ENCODE measurements at regions not wholly inside any gene's neighbourhood (a gene's known extent, or its start where the extent isn't known, plus 50 kb on each side); places are given as distances from the start of the nearest gene placed in this dataset.

GRCh38 chr14:29463727-29464395 is 463.8 kb downstream of the PRKD1 start:
- TF ChIP-seq TEAD4 (IDR thresholded peaks at IDR 0.05) = no peak
- TF ChIP-seq, protein P1, sequence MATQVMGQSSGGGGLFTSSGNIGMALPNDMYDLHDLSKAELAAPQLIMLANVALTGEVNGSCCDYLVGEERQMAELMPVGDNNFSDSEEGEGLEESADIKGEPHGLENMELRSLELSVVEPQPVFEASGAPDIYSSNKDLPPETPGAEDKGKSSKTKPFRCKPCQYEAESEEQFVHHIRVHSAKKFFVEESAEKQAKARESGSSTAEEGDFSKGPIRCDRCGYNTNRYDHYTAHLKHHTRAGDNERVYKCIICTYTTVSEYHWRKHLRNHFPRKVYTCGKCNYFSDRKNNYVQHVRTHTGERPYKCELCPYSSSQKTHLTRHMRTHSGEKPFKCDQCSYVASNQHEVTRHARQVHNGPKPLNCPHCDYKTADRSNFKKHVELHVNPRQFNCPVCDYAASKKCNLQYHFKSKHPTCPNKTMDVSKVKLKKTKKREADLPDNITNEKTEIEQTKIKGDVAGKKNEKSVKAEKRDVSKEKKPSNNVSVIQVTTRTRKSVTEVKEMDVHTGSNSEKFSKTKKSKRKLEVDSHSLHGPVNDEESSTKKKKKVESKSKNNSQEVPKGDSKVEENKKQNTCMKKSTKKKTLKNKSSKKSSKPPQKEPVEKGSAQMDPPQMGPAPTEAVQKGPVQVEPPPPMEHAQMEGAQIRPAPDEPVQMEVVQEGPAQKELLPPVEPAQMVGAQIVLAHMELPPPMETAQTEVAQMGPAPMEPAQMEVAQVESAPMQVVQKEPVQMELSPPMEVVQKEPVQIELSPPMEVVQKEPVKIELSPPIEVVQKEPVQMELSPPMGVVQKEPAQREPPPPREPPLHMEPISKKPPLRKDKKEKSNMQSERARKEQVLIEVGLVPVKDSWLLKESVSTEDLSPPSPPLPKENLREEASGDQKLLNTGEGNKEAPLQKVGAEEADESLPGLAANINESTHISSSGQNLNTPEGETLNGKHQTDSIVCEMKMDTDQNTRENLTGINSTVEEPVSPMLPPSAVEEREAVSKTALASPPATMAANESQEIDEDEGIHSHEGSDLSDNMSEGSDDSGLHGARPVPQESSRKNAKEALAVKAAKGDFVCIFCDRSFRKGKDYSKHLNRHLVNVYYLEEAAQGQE (IDR thresholded peaks at IDR 0.05; ENCODE audit: low read depth) = no peak
- no peak for TF ChIP-seq EGR1 (IDR thresholded peaks at IDR 0.05)
- no peak for TF ChIP-seq FOXM1 (IDR thresholded peaks at IDR 0.05; ENCODE audit: borderline replicate concordance, low read depth)
- TF ChIP-seq TAF1 (IDR thresholded peaks at IDR 0.05; ENCODE audit: low read depth) = no peak
- TF ChIP-seq YY1 (IDR thresholded peaks at IDR 0.05; ENCODE audit: low read depth) = no peak
- no peak for TF ChIP-seq RAD21 (IDR thresholded peaks at IDR 0.05; ENCODE audit: low read depth)
